GM21423 (cell line): ENCODE measurements at regions not wholly inside any gene's neighbourhood (a gene's known extent, or its start where the extent isn't known, plus 50 kb on each side); places are given as distances from the start of the nearest gene placed in this dataset.
A peak's percentile ranks its signal among the peaks of the same experiment; 100 is the strongest.

ENCODE experiments used
- ATAC-seq: cut with Tn5 transposase; IDR thresholded peaks from one replicate; pipeline ENCODE4 v1.9.1; 2021; ENCODE audit warnings: mild to moderate bottlenecking, moderate library complexity; ENCODE audit not compliant: unreplicated experiment

DNA sequence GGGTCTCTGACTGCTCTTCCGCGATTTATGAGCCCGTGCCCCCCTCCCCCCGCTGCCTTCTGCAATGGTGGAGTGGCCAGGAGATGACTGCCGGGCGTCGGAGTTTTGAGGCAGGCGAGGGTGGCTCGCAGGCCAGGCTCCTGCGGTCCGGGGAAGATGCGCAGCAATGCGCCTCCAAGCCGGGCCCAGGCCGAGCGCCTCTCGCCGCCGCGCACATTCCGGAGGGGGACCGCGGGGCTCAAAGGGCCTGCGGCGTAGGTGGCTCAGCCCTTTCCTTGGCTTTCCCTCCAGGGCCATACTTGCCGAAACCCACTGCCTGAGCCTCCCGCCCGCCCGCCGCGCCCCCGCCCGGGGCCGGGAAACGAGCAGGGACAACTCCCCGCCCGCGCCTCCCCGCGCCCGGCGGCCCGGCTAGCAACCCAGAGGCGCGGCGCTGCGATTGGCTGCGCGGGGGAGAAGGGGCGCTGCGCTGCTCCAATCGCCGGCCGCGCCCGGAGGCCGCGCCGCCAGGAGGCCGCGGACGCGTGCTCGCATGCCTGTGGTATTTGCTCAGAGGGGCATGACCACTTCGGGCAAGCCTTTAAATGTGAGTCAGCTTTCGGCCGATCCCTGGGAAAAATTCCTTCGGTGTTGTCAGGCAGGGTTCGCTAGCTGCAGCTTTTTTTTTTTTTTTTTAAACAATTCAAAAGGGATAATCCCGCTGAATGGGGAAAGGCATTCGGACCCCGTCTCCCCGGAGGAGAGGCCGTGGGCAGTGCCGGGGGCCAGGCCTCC lies 157.9 kb upstream of the PARP11 start:
- peak; percentile 89 for ATAC-seq

DNA sequence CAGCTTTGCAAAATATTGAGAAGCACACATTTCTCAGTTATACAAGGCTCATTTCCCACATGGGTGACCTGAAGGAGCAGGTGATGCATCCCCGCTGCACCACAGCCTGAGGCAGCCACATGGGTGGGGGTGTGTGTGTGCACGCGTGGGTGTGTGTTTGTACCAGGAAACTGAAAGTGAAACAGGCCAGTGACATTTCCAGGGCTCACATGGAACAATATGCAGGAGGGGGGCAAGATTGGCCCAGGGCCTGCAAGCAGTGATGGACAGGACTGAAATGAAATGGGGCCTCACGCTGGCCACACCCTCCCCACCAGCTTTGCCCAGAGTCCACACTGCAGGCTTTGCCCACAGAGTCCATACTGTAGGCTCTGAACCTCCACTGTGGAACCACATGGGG lies 154.2 kb upstream of the PARP11 start:
- no peak for ATAC-seq

DNA sequence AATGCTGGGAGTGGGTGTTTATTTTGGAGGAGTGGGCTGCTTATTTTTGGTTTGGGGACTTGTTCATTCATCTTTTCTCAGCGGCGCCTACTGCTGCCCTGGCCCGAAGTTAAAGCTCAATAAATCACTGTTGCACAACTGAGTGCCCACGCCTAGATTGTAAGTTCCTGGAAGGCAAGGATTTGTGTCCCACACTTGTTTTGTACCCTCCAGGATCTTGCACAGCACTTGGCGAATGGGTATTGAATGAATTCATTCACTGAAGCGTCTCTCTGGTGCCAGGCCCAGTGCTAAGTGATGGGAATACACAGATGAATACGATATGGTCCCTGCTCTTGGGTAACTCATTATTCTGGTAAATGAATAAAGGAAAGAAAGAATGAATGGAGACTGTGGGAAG lies 153.3 kb upstream of the PARP11 start:
- no peak for ATAC-seq

DNA sequence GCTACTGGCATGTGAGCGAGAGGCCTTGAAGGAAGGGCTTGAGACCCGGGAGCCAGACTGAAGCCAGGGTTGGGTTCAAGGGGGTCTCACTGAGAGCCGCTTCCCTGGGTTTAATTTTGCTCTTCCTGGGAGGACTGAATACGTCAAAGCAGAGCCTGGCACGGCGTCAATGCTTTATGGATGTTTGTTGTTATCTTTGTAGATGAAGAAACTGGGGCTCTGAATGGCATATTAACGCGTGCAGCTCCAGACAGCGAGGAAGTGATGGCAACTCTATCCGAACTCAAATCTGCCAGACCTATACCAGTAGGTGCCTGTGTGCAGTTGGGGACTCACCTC lies 152.8 kb upstream of the PARP11 start:
- ATAC-seq: no peak

DNA sequence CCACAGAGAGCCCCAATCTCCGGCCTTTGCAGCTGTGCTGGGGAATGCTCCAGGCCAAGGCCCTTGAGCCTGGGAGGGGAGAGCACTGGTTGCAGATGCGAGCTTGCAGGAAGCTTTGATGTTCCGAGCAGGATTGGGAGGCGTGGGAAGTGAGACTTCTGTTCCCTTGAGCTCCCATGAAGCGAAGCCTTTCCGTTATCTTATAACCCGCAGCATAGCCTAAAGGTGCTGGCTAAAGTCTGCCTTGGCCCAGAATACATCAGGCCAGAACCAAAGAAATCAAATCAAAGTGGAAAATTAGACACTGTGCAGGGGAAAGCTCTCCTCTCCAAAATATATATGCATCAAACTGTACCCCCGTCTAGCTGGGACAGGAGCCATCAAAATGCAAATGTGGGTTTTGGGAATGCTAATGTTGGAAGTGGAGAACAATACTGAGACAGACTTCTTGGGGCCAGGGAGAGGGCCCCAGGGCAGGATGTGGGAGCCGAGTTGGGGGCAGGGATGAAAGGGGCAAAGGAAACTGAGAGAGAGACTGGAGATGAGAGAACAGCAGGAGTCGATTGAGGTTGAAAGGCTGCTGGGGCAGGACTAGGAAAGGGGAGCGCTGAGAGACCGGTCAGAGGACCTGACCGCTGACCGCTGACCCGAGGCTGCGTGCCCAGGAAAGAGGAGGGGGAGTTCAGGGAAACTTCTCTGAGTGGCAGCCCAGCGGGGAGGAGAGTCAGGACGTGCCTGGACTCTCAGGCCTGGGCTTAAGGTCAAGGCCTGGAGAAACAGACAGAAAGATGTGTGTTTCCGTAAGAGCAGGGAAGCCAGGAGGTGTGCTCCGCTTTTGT lies 152.2 kb upstream of the PARP11 start:
- ATAC-seq: no peak

DNA sequence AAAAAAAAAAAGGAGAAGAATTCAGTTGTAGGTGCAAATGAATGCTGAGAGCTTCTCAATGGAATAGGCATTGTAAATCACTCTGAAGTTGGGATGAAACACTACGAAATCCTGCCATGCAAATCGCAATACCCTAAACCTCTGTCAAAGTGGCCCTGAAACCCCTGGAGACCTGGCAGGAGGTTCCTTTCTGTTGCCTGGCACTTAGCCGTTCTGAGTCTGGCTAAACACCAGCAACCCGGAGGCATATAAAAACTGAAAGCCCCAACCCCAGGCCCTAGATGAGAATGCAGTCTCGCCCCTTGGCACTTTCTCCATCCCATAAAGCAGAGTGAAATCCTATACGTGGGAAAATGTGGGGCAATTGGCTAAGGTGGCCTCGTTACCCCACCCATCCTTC lies 151.5 kb upstream of the PARP11 start:
- ATAC-seq: no peak

DNA sequence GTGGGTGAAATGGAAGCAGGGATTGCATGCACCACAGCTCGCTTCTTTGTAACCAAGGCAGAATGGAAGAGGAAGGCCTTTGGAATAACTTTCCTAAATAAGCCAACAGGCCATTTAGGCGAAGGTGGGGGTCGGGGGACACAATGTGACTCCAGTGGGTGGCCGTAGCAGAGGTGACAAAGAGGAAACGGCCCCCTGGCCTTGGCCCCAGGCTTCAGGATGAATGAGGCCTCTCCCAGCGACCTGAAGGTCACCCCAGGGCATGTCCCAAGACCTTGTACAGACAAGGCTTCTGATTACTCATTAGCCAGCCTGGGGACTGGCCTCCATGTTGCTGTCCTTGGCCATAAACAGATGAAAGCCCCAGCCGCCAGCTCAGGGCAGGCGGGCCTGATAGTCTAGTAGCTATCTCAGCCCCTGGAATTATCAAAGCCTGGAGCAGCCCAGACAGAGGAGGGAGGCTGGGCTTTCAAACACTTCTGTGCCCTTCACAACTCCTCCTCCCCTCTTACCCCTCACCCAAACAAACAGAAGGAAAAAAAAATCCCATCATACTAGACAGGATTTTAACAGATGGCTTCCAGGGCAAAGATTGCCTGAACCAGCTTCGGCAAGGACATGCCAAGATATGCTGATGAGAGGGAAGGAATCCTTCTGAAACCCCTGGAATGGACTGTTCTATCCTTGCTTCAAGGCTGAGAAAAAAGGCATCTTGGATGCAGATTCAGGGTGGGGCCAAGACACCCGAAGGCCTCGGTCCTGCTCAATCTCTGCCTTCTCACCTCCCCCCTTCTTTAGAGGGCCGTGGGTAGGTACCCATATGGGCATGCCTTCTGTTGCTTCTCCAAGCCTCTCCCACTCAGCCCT lies 142.3 kb upstream of the PARP11 start:
- ATAC-seq: no peak

DNA sequence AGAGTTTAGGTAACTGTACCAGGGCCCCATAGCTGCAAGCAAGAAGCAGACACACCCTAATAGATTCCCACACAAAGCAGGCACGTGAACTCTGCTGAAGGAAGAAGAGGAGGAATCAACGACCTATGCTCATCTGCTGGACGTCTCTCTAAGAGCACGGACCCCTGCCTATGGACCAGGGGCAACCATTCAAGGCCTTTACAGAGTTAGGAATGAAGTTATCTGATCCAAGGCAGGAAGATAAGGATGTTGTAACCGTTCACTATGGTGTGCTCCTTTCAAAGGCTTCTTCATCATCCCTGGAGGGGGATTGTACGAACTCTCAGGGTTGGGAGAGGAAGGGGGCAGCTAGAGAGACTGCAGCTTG lies 141.6 kb upstream of the PARP11 start:
- no peak for ATAC-seq

DNA sequence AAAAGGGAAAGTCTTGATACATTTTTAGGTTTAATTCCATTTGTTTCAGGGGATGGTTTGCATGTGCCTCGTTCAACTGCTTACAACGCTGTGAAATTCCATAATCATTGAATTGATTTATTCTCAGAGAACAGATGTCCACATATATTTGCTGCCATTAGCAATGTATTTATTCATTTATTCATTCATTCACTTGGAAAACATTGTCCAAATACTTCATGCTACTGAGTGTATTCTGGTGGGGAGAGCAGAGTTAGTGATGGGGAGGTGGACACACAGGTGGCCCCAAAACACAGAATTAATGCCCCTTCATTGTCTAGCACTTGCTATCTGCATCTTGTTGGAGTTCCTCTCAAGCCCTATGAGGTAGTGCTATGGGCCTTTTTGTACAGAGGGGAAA lies 141.2 kb upstream of the PARP11 start:
- ATAC-seq: no peak

DNA sequence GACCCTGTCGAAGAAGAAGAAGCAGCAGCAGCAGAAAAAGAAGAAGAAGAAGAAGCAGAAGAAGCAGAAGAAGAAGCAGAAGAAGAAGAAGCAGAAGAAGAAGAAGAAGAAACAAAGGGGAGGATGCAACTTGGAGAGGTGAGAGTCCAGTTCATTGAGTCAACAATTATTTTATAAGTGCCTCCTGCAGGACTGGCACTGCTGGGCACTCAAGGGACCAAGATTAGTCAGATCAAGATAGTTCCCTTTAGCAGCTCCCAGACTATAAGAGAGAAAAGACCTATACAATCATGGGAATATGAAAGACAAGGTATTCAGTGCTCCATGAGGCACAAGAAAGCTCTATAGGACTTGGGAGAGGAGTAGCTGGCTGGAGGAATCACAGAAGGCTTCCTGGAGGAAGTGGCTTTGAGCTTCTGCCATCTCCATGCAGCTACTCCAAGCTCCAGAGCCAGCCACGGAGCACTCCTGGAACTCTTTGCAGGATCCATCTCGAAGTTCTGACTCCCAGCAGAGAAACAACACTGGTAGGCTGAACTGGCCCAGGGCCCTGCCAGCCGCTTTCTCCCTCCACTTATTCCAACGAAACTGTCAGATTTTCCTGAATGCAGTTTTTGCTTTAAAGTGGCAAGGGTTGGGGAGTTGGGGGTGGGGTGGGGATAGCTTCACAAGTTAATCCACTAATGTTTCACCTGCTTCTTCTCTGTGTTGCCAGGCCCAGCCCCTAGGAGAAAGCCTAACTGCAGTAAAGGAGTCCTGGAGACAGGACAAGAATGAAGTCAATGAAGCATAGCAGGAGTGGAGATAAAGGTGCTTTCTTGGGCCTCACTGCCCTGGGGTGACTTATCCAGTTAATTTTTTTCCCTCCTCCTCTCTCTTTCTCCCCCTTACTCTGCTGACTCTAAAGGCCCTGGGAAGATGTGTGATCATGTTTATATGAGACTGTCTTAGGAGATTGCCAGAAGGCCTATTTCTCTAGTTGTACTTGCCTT lies 140.1 kb upstream of the PARP11 start:
- ATAC-seq: no peak

DNA sequence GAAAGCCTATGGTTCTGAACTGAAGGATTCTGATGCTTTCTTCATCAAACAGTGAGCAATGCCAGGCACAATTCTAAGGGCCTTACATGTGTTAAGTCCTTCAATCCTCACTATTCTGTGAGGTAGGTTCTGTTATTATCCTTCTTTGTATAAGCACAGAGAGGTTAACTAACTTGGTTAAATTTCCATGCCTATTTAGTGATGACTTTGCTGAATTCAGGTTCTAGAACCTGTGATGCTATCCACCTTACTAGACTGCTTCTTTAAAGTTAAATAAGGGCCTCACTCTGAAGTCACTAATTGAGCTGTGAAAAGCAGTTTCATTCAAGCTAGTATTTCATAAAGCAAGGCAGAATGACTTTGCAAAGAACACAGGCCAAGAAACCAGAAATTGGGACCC lies 138.9 kb upstream of the PARP11 start:
- no peak for ATAC-seq

DNA sequence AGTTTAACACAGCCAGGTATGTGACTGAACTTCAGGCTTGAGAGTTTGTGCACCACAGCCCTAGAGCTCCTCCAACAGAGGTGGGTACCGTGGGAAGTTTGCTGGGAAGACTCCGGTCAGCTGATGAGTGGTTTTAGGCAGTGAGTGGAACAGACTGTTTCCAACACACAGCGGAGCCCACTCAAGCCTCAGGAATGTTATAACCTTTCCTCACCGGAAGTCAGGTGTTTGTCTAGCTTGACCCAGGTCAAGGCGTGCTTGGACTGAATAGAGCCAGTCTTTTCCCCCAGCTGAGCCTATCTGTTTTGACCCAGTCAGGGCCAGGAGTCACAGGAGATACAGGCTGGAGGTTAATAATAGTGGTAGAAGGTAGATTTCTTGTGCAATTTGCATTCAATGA lies 138.4 kb upstream of the PARP11 start:
- no peak for ATAC-seq

DNA sequence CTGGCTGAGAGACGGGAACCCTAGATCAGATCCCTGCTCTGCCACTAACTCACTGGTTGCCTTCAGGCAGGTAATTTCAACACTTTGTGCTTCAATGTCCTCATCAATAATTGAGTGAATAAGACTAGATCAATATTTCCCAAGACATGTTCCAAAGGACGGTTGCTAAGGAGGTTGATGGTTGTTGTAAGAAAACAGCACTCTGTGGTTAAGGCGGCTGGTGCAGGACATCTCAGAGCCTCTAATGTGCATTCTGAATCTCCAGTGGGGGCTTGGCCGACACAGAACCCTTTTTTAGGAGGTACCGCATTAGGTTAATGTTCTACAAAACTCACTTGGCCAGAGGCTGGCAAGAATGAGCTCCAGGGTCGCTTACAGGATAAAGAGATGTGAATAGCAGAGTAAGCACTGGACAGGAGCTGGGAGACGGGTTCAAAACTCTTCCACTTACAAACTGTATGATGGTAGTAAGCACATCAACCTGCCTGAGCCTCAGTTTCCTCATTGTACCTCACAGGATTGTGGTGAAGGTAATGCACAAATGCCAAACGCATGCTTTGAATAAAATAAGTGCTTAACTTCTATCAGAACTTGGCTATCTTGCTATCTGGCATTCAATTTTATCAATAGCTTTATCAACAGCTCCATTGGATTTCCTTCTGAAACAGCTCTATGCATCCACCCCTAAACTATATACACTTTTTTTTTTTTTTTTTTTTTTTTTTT lies 136.9 kb upstream of the PARP11 start:
- no peak for ATAC-seq

DNA sequence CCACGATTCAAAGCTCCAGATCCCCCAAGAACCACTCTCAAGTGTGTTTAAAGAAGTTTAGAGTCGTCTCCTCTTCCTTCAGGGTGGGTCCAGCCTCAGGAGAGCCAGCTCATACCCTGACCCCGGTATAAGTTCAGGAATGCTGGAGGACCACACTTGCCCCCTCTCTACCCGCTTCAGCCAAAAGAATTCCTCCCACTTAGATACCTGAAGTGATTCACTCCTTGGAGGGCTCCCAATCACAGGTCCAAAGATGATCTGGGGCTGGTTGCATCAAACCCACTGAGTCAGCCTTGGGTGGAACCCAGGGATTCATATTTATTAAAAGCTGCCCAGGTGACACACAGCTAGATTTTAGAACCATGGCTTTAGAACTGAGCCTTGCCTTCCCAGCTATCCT lies 133.5 kb upstream of the PARP11 start:
- no peak for ATAC-seq

DNA sequence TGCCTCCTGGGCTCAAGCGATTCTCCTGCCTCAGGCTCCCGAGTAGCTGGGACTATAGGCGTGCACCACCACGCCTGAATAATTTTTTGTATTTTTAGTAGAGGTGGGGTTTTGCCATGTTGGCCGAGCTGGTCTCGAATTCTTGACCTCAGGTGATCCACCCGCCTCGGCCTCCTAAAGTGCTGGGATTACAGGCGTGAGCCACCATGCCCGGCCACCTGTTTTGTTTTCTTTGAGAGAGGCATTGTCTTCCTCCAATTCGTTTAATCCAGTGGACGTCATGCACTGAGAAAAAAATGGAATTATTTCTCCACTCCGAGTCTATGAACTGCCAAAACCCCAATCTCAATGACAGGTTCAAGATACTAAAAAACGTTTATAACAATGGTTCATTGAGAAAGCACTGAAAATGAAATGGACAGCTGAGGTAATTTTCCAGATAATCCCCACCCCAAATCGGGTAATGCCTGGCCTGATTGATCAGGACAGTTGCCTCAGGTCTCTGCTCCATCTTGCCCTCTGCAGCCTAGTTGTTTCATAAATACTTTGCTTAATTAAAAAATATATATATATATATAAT lies 132.7 kb upstream of the PARP11 start:
- no peak for ATAC-seq

DNA sequence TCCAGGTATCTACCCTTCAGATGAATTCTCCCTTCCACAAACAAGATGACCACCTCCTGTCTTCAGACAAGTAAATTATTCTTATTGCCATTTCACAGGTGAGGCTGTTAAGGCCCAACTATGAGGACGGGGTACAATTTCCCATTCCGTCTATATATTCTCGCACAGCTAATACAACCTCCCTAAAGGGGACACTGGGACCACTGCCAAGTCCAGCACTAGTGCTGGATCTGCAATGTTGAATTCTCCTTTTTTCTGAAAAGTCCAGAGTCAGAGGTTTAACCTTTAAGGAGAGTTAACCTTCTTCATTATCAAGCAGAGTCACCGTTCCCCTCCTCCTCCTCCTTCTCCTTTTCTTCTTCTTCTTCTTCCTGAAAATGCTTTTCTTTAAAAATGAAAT lies 130.4 kb upstream of the PARP11 start:
- ATAC-seq: no peak

DNA sequence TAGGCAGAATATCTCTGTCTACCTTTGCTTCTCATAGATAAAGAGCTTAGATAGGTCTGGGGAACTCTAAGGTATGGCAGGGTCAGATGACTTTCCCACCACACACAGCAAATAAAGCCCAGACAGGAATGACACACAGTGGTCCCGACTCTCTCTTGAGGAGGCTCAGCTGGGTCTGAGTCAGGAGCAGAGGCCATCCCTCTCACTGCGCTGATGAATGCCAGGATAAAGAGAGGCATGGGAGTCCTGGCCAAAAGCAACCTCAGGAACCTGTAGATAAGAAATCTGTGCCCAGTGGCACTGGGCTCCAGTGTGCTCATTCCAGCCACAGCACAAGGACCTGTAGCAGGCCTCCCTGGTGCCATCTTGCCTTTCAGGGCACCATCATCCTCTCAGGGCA lies 129.4 kb upstream of the PARP11 start:
- ATAC-seq: no peak

DNA sequence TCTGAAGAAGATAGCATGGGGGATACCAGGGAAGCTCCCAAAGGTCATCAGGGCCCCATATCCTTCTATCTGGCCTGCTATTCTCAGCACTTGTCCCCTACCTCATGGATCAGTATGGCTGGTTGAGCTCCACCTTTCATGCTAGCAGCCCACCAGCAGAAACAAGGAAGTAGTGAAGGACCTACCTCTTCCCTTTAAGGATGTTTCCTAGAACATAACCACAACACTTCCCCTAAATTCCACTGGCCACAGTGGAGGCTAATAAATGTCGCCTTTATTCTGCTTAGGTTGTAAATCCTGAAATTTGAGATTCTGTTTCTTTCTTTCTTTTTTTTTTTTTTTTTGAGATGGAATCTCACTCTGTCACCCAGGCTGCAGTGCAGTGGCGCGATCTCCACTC lies 128.6 kb upstream of the PARP11 start:
- no peak for ATAC-seq

DNA sequence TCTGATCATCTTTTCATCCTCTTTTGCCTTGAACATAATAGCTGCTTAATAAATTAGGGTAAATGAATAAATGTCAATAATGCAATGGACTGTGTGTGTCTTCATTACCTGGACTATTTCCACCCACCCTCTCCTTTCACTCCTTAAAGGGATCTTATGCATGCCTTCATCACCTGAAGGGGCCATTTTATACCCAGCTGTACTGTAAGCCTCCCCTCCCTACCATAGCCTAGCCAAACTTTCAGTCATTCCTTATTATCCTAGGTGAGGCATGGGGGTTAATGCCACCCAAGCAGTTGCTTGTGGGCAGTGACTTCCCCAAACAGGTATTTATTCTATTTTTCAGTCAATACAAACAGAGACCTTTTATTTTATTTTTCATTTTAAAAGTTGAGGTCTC lies 127.8 kb upstream of the PARP11 start:
- ATAC-seq: no peak
